Left renal cortex interstitium (tissue), 4 donors: ENCODE measurements at regions not wholly inside any gene's neighbourhood (a gene's known extent, or its start where the extent isn't known, plus 50 kb on each side); places are given as distances from the start of the nearest gene placed in this dataset.

Source experiments
- DNase-seq, 4 donors: peaks; one replicate each; pipeline ENCODE4 v3.0.0-alpha.2; 2013; ENCODE audit warnings: low read depth in 4 of 4, low spot score in 2 of 4, missing footprints in 1 of 4

- DNase-seq: no peak
Measured at GRCh38 chr10:61840403-61840802, 61.1 kb upstream of the ARID5B start.

- no peak for DNase-seq
Measured at GRCh38 chr10:61841338-61841875, 60.1 kb upstream of the ARID5B start.

- no peak for DNase-seq
Measured at GRCh38 chr10:61842755-61843497, 58.6 kb upstream of the ARID5B start.

- DNase-seq: no peak
Measured at GRCh38 chr10:61844116-61844822, 57.2 kb upstream of the ARID5B start.

- DNase-seq: no peak
Measured at GRCh38 chr10:61845196-61845949, 56.1 kb upstream of the ARID5B start.

- DNase-seq: no peak
Measured at GRCh38 chr10:61845950-61846268, 55.6 kb upstream of the ARID5B start.

GRCh38 chr10:61846370-61847031, 55.0 kb upstream of the ARID5B start:
- no peak for DNase-seq

GRCh38 chr10:61847087-61847486, 54.4 kb upstream of the ARID5B start:
- no peak for DNase-seq

GRCh38 chr10:61847640-61848039, 53.9 kb upstream of the ARID5B start:
- no peak for DNase-seq

- no peak for DNase-seq
Measured at GRCh38 chr10:61850376-61850775, 51.1 kb upstream of the ARID5B start.
